K562 (cell line): ENCODE measurements at regions not wholly inside any gene's neighbourhood (a gene's known extent, or its start where the extent isn't known, plus 50 kb on each side); places are given as distances from the start of the nearest gene placed in this dataset.
A peak's percentile ranks its signal among the peaks of the same experiment; 100 is the strongest.

Experiments used
- CBFA2T2 ChIP-seq: fragments of 450-650 bp; conservative IDR thresholded peaks from 2 replicates; pipeline ENCODE4 v1.6.1; 2017; ENCODE audit warnings: mild to moderate bottlenecking
- CBFA2T3 ChIP-seq: fragments of 450-650 bp; IDR thresholded peaks from 2 replicates; pipeline ENCODE4 v1.6.1; 2017
- CTBP1 ChIP-seq: fragments of 450-650 bp; IDR thresholded peaks from 2 replicates; pipeline ENCODE4 v1.6.1; 2016; ENCODE audit warnings: borderline replicate concordance
- ESRRA ChIP-seq: fragments of 450-650 bp; IDR thresholded peaks from 2 replicates; pipeline ENCODE4 v1.6.1; 2014; ENCODE audit warnings: low read depth, mild to moderate bottlenecking, moderate library complexity, borderline replicate concordance
- ETV6 ChIP-seq, 3 experiments: fragments of 150-350 bp in 1 of 3; sonication (generic) in 1 of 3; formaldehyde crosslinking in 1 of 3; IDR thresholded peaks; 2 replicates each; pipeline versions ENCODE4 v1.6.1 to v1.8.0; 2014 to 2022; ENCODE audit warnings: borderline replicate concordance in 2 of 3, low read depth in 2 of 3, antibody characterized with exemption in 1 of 3, low read length in 1 of 3, mild to moderate bottlenecking in 1 of 3, missing genetic modification reagents in 1 of 3
- HMG20A ChIP-seq: fragments of 450-650 bp; formaldehyde crosslinking; conservative IDR thresholded peaks from 2 replicates; pipeline ENCODE4 v1.4.0; 2020; ENCODE audit warnings: mild to moderate bottlenecking, mixed read lengths
- KLF13 ChIP-seq: fragments of 450-650 bp; IDR thresholded peaks from 2 replicates; pipeline ENCODE4 v1.6.1; 2016; ENCODE audit warnings: missing genetic modification characterization, low read depth, mild to moderate bottlenecking, missing compliant biosample characterization, moderate library complexity, borderline replicate concordance
- L3MBTL2 ChIP-seq: fragments of 450-650 bp; IDR thresholded peaks from 2 replicates; pipeline ENCODE4 v1.6.1; 2016; ENCODE audit warnings: mild to moderate bottlenecking, moderate library complexity
- MIER1 ChIP-seq: fragments of 450-650 bp; IDR thresholded peaks from 2 replicates; pipeline ENCODE4 v1.6.1; 2016; ENCODE audit warnings: antibody characterized with exemption, mild to moderate bottlenecking, low read depth
- NFIC ChIP-seq: fragments of 450-650 bp; IDR thresholded peaks from 2 replicates; pipeline ENCODE4 v1.6.1; 2017; ENCODE audit warnings: mild to moderate bottlenecking, inconsistent platforms
- PURB ChIP-seq: sonication (generic); formaldehyde crosslinking; IDR thresholded peaks from 2 replicates; pipeline ENCODE4 v1.9.0; 2021; ENCODE audit warnings: low read depth, mild to moderate bottlenecking, missing genetic modification reagents
- PYGO2 ChIP-seq: fragments of 450-650 bp; IDR thresholded peaks from 2 replicates; pipeline ENCODE4 v1.6.1; 2016; ENCODE audit warnings: mild to moderate bottlenecking, missing genetic modification characterization, moderate library complexity, missing compliant biosample characterization
- SPI1 ChIP-seq: IDR thresholded peaks from 2 replicates; pipeline ENCODE4 v1.6.1; 2011; ENCODE audit warnings: low read depth, low read length, control low read depth, borderline replicate concordance
- TAL1 ChIP-seq: fragments of 450-650 bp; IDR thresholded peaks from 2 replicates; pipeline ENCODE4 v1.6.1; 2016; ENCODE audit warnings: mild to moderate bottlenecking
- TRIM24 ChIP-seq, 2 experiments: fragments of 450-650 bp; IDR thresholded peaks; 2 replicates each; pipeline ENCODE4 v1.6.1; 2016
- ZC3H4 ChIP-seq: sonication (generic); formaldehyde crosslinking; IDR thresholded peaks from 2 replicates; pipeline ENCODE4 v1.9.0; 2021; ENCODE audit warnings: missing genetic modification reagents, borderline replicate concordance
- ZNF274 ChIP-seq: IDR thresholded peaks from 2 replicates; pipeline ENCODE4 v1.6.1; 2011; ENCODE audit warnings: low read depth, mild to moderate bottlenecking, low read length, moderate library complexity, borderline replicate concordance
- ZNF512 ChIP-seq: IDR thresholded peaks from 2 replicates; pipeline ENCODE4 v1.6.1; 2016; ENCODE audit warnings: missing genetic modification characterization, missing compliant biosample characterization
- ZNF785 ChIP-seq: fragments of 250-450 bp; sonication (Bioruptor Pico); IDR thresholded peaks from 2 replicates; pipeline ENCODE4 v1.4.0; 2020; ENCODE audit warnings: mild to moderate bottlenecking
- TF ChIP-seq, protein P1 (sequence below): sonication (generic); formaldehyde crosslinking; IDR thresholded peaks from 2 replicates; pipeline ENCODE4 v1.8.1; 2023; ENCODE audit warnings: missing genetic modification reagents, mild to moderate bottlenecking, borderline replicate concordance
- TF ChIP-seq, protein P2 (sequence below): fragments of 250-450 bp; sonication (Bioruptor Pico); IDR thresholded peaks from 2 replicates; pipeline ENCODE4 v1.6.1; 2021; ENCODE audit warnings: mild to moderate bottlenecking

- TF ChIP-seq, protein P1, sequence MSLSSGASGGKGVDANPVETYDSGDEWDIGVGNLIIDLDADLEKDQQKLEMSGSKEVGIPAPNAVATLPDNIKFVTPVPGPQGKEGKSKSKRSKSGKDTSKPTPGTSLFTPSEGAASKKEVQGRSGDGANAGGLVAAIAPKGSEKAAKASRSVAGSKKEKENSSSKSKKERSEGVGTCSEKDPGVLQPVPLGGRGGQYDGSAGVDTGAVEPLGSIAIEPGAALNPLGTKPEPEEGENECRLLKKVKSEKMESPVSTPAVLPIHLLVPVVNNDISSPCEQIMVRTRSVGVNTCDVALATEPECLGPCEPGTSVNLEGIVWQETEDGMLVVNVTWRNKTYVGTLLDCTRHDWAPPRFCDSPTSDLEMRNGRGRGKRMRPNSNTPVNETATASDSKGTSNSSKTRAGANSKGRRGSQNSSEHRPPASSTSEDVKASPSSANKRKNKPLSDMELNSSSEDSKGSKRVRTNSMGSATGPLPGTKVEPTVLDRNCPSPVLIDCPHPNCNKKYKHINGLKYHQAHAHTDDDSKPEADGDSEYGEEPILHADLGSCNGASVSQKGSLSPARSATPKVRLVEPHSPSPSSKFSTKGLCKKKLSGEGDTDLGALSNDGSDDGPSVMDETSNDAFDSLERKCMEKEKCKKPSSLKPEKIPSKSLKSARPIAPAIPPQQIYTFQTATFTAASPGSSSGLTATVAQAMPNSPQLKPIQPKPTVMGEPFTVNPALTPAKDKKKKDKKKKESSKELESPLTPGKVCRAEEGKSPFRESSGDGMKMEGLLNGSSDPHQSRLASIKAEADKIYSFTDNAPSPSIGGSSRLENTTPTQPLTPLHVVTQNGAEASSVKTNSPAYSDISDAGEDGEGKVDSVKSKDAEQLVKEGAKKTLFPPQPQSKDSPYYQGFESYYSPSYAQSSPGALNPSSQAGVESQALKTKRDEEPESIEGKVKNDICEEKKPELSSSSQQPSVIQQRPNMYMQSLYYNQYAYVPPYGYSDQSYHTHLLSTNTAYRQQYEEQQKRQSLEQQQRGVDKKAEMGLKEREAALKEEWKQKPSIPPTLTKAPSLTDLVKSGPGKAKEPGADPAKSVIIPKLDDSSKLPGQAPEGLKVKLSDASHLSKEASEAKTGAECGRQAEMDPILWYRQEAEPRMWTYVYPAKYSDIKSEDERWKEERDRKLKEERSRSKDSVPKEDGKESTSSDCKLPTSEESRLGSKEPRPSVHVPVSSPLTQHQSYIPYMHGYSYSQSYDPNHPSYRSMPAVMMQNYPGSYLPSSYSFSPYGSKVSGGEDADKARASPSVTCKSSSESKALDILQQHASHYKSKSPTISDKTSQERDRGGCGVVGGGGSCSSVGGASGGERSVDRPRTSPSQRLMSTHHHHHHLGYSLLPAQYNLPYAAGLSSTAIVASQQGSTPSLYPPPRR (CRISPR knock-in tag) = 0 out of 2 replicates have a peak, but pooled peaks have one; percentile 38
- TF ChIP-seq CTBP1 (peak; percentile 47; the same call in 1 of the 2 replicates), L3MBTL2 (peak; percentile 68), ETV6 (IDR thresholded peaks at IDR 0.05; ENCODE audit: borderline replicate concordance in 1 of 2, low read depth in 2 of 2, low read length in 1 of 2) (peak in 1 of 2 experiments; percentile 50; a peak in 2 of 4 replicates), ETV6 (CRISPR knock-in tag; IDR thresholded peaks at IDR 0.05; ENCODE audit: borderline replicate concordance) (no peak), ZC3H4 (CRISPR knock-in tag) (no peak), ZNF512 (no peak), ZNF785 (no peak), CBFA2T3 (peak; percentile 79), SPI1 (peak; percentile 65), NFIC (peak; percentile 36), HMG20A (CRISPR knock-in tag) (no peak), MIER1 (no peak), ZNF274 (no peak), CBFA2T2 (peak; percentile 59), TRIM24 (IDR thresholded peaks at IDR 0.05) (peak in 1 of 2 experiments; percentile 7; a peak in 1 of 4 replicates), KLF13 (tag) (no peak), PURB (CRISPR knock-in tag) (no peak), TAL1 (peak; percentile 30; the same call in 1 of the 2 replicates), ESRRA (no peak), PYGO2 (no peak)
- TF ChIP-seq, protein P2, sequence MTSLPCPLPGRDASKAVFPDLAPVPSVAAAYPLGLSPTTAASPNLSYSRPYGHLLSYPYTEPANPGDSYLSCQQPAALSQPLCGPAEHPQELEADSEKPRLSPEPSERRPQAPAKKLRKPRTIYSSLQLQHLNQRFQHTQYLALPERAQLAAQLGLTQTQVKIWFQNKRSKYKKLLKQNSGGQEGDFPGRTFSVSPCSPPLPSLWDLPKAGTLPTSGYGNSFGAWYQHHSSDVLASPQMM (CRISPR knock-in tag) = no peak
Observed at GRCh38 chr9:108150736-108151586, 661.4 kb upstream of the KLF4 start (continued).
